ENCODE measurements at regions not wholly inside any gene's neighbourhood (a gene's known extent, or its start where the extent isn't known, plus 50 kb on each side); places are given as distances from the start of the nearest gene placed in this dataset.

DNA sequence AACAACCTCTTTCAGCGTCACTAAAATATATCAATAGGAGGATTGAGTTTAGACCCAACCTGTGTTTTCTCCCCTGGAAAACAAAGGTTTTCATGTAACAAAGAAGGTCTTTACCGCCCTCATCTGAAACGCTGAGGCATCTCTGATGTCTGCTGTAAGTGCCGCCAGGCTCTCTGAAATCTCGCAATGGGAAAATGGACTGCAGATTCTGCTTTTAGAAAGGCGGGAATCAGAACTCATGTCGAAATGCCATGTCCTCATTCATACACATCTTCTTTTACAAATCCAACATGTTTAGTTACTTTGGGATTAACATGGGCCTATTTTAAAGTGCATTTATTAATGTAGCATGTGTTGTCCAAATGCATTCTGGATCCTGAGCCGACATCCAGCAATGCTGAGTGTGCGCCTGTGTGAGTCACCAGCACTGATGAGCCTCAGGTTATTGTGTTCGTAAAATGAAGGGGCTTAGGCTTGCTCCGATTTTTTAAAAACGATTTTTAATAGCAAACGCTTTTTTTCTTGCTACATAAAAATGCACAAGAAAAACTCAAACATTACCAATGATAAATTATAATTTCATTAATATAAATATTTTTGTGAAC is 51.9 kb upstream of the PLEKHG4B start:
- ATAC-seq: no peak
- Mint-ChIP-seq H3K27ac (no peak overlapping the region), H3K36me3 (ENCODE audit: low read depth) (no peaks in the 10 kb centered on the region), H3K4me1 (no peaks in the 10 kb centered on the region), H3K27me3 (ENCODE audit: insufficient read depth, low read depth, poor library complexity) (peaks cover 5% of the 10 kb centered on the region), H3K4me3 (no peak overlapping the region), H3K9me3 (no peaks in the 10 kb centered on the region)
- Histone ChIP-seq H4K20me1 (replicated peaks; ENCODE audit: insufficient read depth) (no peaks in the 10 kb centered on the region), H3K4me1 (ENCODE audit: insufficient read depth) (no peaks in the 10 kb centered on the region), H3K36me3 (ENCODE audit: insufficient read depth) (no peaks in the 10 kb centered on the region), H3K79me2 (replicated peaks; ENCODE audit: insufficient read depth) (no peaks in the 10 kb centered on the region), H3F3A (replicated peaks; ENCODE audit: low read depth) (no peaks in the 10 kb centered on the region), H2AFZ (no peak overlapping the region), H3K27me3 (ENCODE audit: insufficient read depth) (peaks cover 9% of the 10 kb centered on the region; the same call in 1 of the 2 replicates), H3K4me3 (no peak overlapping the region), H3K27ac (ENCODE audit: low read depth) (no peak overlapping the region), H3K9me2 (ENCODE audit: insufficient read depth) (no peaks in the 10 kb centered on the region), H3K4me2 (no peak overlapping the region)
- TF ChIP-seq CTCF (conservative IDR thresholded peaks at IDR 0.05; ENCODE audit: low read depth in 2 of 2): peak in 1 of 2 experiments; percentile 25; a peak in 1 of 4 replicates
- TF ChIP-seq, protein P1, sequence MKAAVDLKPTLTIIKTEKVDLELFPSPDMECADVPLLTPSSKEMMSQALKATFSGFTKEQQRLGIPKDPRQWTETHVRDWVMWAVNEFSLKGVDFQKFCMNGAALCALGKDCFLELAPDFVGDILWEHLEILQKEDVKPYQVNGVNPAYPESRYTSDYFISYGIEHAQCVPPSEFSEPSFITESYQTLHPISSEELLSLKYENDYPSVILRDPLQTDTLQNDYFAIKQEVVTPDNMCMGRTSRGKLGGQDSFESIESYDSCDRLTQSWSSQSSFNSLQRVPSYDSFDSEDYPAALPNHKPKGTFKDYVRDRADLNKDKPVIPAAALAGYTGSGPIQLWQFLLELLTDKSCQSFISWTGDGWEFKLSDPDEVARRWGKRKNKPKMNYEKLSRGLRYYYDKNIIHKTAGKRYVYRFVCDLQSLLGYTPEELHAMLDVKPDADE (IDR thresholded peaks at IDR 0.05): no peak
- no peak for DNase-seq (ENCODE audit: low spot score)
